A673 (cell line): ENCODE measurements at regions not wholly inside any gene's neighbourhood (a gene's known extent, or its start where the extent isn't known, plus 50 kb on each side); places are given as distances from the start of the nearest gene placed in this dataset.

Experiments
- BruUV-seq: library from RNA; stranded (reverse); fragments of 400-500 nt; replicated peaks from 2 replicates; lab custom pipeline; 2021; lab: Mats Ljungman, UMichigan
- CTCF ChIA-PET: fragments of 300-600 bp; sonication (Branson Sonifier 250); formaldehyde crosslinking; loops from one replicate; lab custom pipeline; 2022; ENCODE audit warnings: antibody characterized with exemption; lab: Charles Lee
- POLR2A ChIA-PET: fragments of 300-600 bp; sonication (Branson Sonifier 250); formaldehyde crosslinking; loops from one replicate; lab custom pipeline; 2022; ENCODE audit warnings: antibody characterized with exemption; ENCODE audit not compliant: low non-redundant PET; lab: Charles Lee
- DNase-seq: peaks from one replicate; pipeline ENCODE4 v3.0.0-alpha.2; 2015; ENCODE audit warnings: low spot score
- H3K27ac ChIP-seq: fragments of 200-600 bp; sonication (generic); 2 replicates; pipeline ENCODE4 v1.5.1; 2016; ENCODE audit warnings: mixed run types, low read depth, mild to moderate bottlenecking, mixed read lengths, antibody characterized with exemption, low read length; ENCODE audit not compliant: poor library complexity, severe bottlenecking
- H3K27me3 ChIP-seq: fragments of 200-600 bp; sonication (generic); replicated peaks from 2 replicates; pipeline ENCODE4 v1.6.1; 2017; ENCODE audit warnings: mixed run types, low read depth, mild to moderate bottlenecking, mixed read lengths, antibody characterized with exemption, low read length; ENCODE audit not compliant: insufficient read depth, poor library complexity
- H3K36me3 ChIP-seq: fragments of 200-600 bp; sonication (generic); 2 replicates; pipeline ENCODE4 v1.6.1; 2016; ENCODE audit warnings: mixed run types, mild to moderate bottlenecking, mixed read lengths, antibody characterized with exemption, low read length; ENCODE audit not compliant: insufficient read depth, poor library complexity, severe bottlenecking
- H3K4me1 ChIP-seq: fragments of 200-600 bp; sonication (generic); 2 replicates; pipeline ENCODE4 v1.6.1; 2017; ENCODE audit warnings: mixed run types, mild to moderate bottlenecking, mixed read lengths, antibody characterized with exemption, low read length; ENCODE audit not compliant: insufficient read depth, poor library complexity, severe bottlenecking
- H3K4me3 ChIP-seq: fragments of 200-600 bp; sonication (generic); 2 replicates; pipeline ENCODE4 v1.5.1; 2016; ENCODE audit warnings: low read depth, mixed run types, mild to moderate bottlenecking, mixed read lengths, low read length; ENCODE audit not compliant: poor library complexity, severe bottlenecking
- H3K9me3 ChIP-seq: fragments of 200-600 bp; sonication (generic); 2 replicates; pipeline ENCODE4 v1.6.1; 2016; ENCODE audit warnings: mixed run types, low read depth, mild to moderate bottlenecking, mixed read lengths, antibody characterized with exemption, low read length; ENCODE audit not compliant: poor library complexity, severe bottlenecking
- EZH2 ChIP-seq: fragments of 200-600 bp; sonication (generic); IDR thresholded peaks from 2 replicates; pipeline ENCODE4 v1.6.1; 2017; ENCODE audit warnings: borderline replicate concordance, low read depth, mild to moderate bottlenecking, mixed read lengths, antibody characterized with exemption, low read length; ENCODE audit not compliant: poor library complexity, severe bottlenecking
- intact Hi-C: fragments of 100-400 bp; cut with micrococcal nuclease; formaldehyde crosslinking; loops from one replicate; pipeline ENCODE4 v1.10.0; 2022; ENCODE audit not compliant: unreplicated experiment
- TF ChIP-seq, protein P1 (sequence below): fragments of 300-800, 200-600 bp; sonication (generic); conservative IDR thresholded peaks from 2 replicates; pipeline ENCODE4 v1.5.1; 2017; ENCODE audit warnings: low read depth, mild to moderate bottlenecking, antibody characterized with exemption, low read length, moderate library complexity, mixed read lengths

DNA sequence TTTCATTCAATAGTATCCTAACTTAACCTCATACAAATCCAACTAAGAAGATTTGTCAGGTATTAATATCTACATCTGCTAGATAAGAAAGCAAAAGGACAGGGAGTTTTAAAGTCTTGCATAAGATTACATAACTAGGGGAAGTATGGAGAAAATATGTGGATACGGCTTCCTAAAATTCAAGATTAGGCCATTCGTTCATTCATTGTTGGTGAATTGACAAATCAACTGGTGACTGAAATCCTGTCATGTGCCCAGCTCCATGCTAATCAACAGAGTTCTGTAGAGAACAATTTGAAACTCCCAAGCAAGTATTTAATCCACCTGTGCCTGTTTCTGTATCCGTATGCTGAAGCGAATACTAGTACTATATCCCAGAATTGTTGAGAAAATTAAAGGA lies 260.9 kb upstream of the USP15 start:
- TF ChIP-seq EZH2: no peak
- TF ChIP-seq, protein P1, sequence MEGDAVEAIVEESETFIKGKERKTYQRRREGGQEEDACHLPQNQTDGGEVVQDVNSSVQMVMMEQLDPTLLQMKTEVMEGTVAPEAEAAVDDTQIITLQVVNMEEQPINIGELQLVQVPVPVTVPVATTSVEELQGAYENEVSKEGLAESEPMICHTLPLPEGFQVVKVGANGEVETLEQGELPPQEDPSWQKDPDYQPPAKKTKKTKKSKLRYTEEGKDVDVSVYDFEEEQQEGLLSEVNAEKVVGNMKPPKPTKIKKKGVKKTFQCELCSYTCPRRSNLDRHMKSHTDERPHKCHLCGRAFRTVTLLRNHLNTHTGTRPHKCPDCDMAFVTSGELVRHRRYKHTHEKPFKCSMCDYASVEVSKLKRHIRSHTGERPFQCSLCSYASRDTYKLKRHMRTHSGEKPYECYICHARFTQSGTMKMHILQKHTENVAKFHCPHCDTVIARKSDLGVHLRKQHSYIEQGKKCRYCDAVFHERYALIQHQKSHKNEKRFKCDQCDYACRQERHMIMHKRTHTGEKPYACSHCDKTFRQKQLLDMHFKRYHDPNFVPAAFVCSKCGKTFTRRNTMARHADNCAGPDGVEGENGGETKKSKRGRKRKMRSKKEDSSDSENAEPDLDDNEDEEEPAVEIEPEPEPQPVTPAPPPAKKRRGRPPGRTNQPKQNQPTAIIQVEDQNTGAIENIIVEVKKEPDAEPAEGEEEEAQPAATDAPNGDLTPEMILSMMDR: no peak
- H3K27ac ChIP-seq: no peak overlapping the region
- BruUV-seq: no TSS peak
- H3K36me3 ChIP-seq: no peaks in the 10 kb centered on the region
- intact Hi-C loops: loop anchor here (10.0 kb wide), 1 partner anchor 1315 kb away; no protein-coding TSS in a partner anchor
- H3K4me3 ChIP-seq: no peak overlapping the region
- no peaks in the 10 kb centered on the region for H3K9me3 ChIP-seq
- POLR2A ChIA-PET: no interaction called here
- H3K27me3 ChIP-seq: no peaks in the 10 kb centered on the region
- CTCF ChIA-PET: no interaction called here
- DNase-seq: no peak
- peaks cover 39% of the 10 kb centered on the region for H3K4me1 ChIP-seq

DNA sequence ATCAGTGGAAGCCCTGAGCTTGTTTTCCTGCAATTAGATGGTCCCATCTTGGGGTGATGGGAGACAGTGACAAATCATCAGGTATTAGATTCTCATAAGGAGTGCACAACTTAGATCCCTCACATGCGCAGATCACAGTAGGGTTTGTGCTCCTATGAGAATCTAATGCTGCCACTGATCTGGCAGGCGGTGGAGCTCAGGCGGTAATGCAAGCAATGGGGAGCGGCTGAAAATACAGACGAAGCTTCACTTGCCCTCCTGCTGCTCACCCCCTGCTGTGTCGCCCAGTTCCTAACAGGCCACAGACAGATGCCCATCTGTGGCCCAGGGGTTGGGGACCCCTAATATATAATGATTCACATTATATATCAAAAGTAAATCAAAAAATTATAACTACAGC lies 258.8 kb upstream of the USP15 start:
- no peak overlapping the region for H3K4me3 ChIP-seq
- peaks cover 28% of the 10 kb centered on the region for H3K4me1 ChIP-seq
- intact Hi-C loops: loop anchor here (10.0 kb wide), 1 partner anchor 123 kb away; no protein-coding TSS in a partner anchor
- no peak overlapping the region for H3K27ac ChIP-seq
- BruUV-seq: no TSS peak
- DNase-seq: no peak
- TF ChIP-seq, protein P1: no peak
- no peak for TF ChIP-seq EZH2
- ChIA-PET POLR2A (no interaction called here), CTCF (no interaction called here)
- H3K9me3 ChIP-seq: no peaks in the 10 kb centered on the region
- no peaks in the 10 kb centered on the region for H3K27me3 ChIP-seq
- H3K36me3 ChIP-seq: no peaks in the 10 kb centered on the region

DNA sequence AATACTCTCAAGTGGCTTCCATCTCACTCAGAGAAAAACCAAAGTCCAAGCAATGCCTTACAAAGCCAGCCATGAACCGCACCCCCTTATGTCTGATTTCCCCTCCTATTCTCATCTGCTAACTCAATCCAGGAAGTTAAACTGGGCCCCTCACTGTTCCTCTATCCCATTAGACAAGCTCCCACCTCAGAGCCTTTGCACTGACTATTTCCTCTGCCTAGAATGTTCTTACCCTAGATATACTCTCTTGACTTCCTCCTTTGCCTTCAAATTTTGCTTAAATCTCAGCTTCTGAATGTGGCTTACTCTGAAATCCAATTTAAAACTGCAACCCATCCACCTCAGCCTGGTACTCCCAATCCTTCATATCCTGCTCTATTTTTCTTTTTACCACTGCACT lies 257.0 kb upstream of the USP15 start:
- TF ChIP-seq, protein P1: no peak
- TF ChIP-seq EZH2: no peak
- no peak overlapping the region for H3K27ac ChIP-seq
- peaks cover 17% of the 10 kb centered on the region for H3K4me1 ChIP-seq
- ChIA-PET CTCF (no interaction called here), POLR2A (no interaction called here)
- intact Hi-C loops: loop anchor here (10.0 kb wide), 1 partner anchor 122 kb away; no protein-coding TSS in a partner anchor
- no peak overlapping the region for H3K4me3 ChIP-seq
- no peaks in the 10 kb centered on the region for H3K9me3 ChIP-seq
- no TSS peak for BruUV-seq
- no peak for DNase-seq
- no peaks in the 10 kb centered on the region for H3K27me3 ChIP-seq
- no peaks in the 10 kb centered on the region for H3K36me3 ChIP-seq
